ENCODE measurements at regions not wholly inside any gene's neighbourhood (a gene's known extent, or its start where the extent isn't known, plus 50 kb on each side); places are given as distances from the start of the nearest gene placed in this dataset.

DNA sequence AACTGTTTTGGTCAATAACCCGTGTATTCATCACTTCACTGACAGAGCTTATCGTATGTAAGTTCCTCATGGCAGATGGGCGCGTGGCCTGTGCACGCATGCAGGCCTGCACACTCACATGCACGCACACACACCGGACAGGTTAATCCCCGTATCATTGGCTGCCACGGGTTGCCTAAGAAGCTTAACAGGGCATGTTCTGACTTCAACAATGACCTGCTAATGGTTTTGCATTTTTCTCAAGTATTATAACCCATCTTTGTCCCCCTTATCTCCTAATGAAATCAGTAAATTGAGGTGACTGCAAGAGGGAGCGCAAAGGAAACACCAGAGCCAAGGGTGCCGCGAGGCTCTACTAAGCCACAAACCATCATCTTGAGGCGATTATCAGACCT lies 399.0 kb upstream of the ID2 start:
- DNase-seq (ENCODE audit: low spot score), result no peak

DNA sequence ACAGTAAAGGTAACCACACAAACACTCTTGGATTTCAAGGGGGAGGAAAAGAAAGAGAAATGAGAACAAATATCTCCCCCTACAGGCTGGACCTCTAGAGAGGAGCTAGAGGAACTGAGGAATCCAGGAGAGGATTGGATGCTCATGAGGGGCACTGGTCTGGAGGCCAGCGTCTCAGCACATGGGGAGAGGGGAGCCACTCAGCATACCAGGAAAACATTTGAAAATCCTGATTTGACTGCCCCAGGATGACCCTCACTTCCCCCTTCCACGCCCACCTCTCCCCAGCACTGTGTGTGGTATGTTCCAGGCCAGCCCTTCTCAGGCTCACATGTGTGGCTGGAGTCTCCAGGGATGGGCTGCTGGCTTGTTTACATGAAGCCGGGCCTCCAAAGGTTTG lies 396.8 kb upstream of the ID2 start:
- DNase-seq (ENCODE audit: low spot score), result no peak

DNA sequence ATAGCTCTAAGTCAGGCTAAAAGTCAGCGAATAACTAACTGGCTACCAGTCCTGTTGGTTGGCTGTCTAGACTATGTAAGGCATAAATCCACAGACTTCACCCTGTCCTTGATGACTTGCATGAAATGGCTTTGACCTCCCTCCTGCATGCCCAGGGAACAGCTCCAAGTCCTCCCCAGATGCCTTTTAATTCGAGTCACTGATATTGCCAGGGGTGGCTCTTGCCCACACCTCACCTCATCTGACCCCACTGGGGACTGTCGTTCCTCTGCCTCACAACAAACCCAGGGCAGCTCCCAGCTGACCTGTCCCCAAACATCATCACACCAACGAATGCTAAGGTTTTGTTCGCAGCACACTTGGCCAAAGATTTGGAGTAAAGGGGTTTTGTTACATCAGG lies 396.0 kb upstream of the ID2 start:
- DNase-seq (ENCODE audit: low spot score), result no peak

DNA sequence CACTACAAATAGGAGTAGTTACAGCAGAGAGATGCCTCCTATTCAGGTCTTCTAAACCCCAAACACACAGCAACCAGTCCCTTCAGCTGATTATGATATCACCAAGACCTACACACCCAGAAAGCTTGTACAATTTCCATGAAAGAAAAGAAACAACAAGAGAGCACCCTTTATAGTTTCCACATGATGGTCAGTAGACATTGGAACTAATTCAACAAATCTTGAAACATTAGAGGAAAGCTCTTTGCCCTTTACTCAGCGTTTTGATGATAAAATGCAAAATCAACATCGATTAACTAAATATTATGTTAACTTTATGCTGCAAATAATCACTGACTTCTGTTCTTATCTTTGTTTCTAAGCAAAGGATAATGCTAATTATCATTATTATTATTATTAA lies 393.6 kb upstream of the ID2 start:
- no peak for DNase-seq (ENCODE audit: low spot score)

DNA sequence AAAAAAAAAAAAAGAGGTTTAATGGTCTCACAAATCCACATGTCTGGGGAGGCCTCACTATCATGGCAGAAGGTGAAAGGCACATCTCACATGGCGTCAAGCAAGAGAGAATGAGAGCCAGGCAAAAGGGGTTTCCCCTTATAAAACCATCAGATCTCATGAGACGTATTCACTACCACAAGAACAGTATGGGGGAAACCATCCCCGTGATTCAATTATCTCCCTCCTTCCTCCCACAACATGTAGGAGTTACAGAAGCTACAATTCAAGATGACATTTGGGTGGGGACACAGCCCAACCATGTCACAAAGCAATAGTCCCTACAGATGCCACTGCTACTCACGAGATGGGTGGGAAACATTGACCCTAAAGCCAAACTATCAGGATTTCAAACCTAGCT lies 392.7 kb upstream of the ID2 start:
- no peak for DNase-seq (ENCODE audit: low spot score)

DNA sequence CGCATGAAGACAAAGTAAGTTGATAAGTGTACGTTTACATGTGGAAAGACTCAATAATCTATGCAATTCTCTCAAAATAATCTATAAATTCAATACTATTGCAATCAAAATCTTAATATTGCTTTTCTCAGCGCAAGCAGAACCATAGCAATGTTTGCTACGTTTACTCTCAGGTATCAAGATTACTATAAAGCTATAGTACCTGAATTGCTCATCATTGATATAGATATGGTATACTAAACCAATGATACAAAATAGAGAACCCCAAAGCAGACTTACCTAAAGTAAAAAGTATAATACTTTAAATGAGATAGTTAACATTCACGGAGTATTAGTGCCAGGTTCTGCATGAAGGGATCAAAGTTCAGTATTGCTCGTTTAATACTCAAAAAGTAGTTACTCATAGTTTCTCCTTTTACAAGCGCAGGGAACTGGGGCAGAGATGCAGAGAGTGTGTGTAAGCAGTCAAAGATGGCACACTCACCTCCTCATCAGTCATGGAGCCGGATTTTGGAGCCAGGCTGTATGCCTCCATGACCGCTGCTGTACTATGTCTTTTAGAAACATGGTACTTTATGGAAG lies 391.0 kb upstream of the ID2 start:
- no peak for DNase-seq (ENCODE audit: low spot score)

DNA sequence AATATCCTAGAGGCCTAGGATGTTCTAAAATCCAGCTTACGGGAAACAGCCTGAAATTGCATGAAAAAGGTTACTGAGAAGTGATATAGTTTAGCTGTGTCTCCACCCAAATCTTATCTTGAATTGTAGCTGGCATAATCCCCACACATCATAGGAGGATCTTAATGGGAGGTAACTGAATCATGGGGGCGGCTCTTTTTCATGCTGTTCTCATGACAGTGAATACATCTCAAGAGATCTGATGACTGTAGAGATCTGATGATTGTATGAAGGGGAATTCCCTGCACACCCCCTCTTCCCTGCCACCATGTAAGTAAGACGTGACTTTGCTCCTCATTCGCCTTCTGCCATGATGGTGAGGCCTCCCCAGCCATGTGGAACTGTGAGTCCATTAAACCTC lies 385.6 kb upstream of the ID2 start:
- no peak for DNase-seq (ENCODE audit: low spot score)

DNA sequence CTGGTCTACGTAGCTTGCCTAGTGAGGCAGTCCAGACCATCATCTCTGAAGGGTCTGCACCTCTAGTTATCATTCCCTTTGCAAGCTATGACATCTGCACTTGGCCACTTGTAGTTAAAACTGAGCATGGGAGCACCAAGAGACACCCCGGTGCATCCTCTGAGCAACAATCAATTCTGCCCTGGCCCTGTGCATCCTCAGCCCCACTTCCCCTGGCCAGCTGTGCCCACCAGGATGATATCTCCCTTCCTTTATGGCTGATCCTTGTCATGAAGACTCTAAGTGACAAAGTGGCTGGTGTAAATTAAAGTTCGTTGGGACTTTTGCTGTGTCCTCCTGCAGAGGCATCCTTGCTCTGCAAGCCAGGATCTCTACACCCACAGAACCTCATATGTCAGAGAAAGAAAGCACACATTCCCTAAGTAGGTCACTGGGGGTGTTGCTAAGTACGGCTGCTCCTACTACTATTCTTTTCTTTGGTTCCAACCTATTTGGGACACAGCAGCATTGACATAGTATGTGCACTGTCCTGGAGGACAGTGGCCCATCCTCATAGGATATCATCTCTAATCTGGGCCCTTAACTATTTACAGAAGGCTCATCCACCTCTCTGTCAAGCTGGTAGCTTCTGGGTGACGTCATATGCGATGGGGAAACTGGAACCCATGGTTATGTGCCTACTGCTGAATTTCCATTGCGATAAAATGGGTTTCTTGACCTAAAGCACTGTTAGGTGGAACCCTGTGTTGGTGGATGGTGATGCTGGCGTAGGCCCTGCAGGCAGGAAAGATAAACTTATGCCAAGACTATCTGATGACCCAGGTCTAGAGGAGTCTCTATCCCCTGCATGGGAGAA lies 384.3 kb upstream of the ID2 start:
- no peak for DNase-seq (ENCODE audit: low spot score)

DNA sequence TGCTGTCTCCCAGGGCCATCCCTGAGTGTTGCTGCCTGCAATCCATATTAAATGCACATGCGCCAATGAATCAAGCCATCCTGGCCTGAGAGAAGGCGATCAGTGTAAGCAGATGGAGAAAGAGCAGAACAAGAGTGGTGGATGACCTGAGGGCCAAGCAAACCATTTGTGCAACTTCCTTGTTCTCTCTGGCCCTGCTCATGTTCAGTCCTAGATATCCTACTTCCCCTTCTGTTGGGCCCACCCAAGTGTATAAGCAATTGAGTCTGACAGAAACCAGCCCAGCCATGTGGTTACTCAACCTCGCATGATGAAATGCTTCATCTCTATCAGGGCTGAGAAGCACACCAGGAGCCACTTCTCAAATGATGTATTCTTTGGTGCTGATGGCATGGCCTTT lies 383.1 kb upstream of the ID2 start:
- no peak for DNase-seq (ENCODE audit: low spot score)

DNA sequence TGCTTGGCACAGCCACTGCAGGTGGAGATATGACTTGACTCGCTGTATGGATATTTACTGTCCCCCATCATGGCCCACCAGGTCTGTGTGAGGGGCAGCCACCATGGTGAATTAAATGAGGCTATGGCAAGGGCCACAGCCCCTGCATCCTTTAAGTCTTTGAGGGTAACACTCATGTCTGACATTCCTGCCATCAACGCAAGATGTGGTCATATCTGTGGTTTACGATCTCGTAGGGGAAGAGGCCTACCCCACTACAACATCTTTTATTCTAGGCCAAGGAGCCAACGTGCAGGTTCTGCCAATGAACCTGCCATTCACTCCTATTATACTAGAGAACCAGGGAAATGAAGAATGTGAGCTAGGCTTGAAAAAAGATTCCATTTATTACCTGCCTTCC lies 381.6 kb upstream of the ID2 start:
- DNase-seq (ENCODE audit: low spot score), result no peak

DNA sequence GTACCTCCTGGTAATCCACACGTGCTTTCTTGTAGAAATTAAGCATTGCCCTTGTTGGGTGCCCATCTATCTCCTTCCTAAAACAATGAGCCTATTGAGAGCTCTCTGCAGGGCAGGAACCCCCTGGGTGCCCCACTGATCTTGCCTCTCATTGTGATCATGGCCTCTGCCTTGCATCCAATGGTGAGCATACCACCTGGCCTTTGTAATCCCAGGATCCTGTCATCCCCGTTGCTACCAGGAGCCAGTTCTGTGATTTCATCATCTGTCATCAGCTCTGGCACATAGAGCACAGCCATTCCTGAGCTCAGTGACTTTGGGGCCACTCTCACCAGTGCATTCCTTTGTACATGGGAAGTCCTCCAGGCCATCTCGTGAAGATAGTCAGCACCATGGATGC lies 381.0 kb upstream of the ID2 start:
- DNase-seq (ENCODE audit: low spot score), result no peak

DNA sequence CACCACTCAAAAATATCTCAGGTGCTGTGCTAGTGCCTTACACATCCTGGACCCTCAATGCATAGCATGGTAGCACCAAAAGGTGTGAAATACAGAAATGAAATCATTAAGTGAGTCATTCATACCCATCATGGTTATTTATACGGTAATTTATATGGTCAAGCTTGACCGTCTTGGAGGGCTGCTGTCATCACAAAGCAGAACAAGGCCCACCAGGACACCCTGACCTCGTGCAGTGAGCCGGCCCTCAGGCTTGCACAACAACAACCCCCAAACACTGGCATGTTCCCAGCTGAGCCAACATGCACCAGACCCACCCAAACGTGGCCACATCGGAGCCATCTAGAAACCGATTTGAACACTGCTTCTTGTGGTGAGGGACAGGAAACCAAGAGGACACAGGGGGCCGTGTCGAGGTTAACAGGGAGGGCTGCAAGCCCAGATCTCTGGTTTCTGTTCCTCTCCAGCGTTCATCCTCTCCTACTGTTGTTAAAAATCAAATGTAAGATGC lies 378.5 kb upstream of the ID2 start:
- DNase-seq (ENCODE audit: low spot score), result no peak

DNA sequence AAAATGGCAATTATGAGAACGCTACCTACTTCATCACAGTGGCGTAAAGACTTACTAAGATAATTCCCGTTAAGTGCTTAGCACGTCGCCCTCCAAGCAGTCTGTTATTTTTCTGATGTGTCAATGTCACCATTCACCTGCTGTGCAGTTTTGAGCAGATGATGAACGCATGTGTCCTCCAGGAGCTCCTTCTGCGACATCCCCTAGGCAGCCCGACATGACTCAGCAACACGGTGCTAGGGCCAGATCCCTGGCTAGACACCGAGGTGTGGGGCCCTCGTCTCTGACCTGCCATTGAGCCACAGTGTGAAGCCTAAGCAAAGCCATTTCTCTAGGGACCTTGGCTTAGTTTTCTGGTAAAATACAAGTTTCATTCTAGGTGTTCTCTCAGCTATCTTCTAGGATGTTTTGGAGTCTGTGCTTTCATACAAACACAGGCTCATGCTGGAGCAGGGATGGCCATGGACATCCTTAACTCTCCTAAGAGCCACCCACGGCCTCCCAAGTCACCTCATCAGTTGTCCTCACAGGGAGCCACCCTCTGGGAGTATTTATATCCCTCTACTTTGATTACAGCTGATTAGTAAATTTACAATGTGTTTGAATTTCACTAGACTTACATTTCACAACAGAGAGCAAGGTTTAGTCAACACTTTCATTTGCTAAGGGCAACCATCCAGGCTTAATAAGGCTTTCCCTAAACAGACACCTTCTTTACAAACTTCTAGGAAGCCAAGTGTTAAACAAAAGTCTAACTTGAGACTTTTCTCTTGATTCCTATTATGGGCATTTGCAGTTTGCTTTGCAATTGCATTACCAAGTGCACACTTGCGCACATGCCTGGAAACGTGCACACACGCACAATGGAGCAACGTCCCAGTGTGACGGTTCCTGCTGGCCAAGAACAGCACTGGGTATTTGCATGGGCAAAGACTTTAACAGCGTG lies 376.8 kb upstream of the ID2 start:
- DNase-seq (ENCODE audit: low spot score), result no peak

DNA sequence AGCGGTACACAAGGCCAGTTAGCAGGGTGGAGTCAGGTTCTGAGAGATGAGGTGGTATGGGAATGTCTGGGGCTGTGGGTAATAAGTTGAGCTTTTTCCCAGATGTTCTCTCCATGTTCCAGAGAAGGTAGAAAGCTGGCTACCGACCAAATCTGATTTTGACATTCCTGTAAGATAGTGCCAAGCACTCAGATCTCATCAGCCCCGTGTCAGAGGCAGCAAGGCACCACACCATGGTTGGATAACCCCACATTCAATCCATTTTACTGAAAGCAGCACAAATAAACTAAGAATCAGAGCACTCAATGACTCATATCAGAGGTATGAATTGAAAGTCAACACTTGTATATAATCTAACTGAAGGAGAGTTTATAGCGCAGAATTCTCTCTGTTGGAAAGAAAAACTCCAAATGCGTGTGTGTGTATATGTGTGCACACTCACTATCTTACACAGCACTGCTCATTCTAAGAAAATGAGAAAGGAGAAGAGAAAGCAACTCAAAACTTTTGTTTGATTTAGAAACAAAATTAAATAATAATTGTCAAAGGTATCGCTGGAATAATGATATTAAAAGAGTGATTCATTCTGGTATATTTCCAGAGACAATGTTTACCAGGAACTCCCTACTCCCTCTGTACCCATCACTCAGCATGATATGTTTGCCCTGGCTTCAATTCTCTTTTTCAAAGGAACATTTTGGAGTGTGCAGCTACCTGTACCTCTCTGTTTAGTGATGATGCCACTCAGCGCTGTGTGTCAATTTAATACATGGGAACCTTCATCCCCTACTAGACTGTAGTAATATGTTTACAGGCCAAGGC lies 375.1 kb upstream of the ID2 start:
- no peak for DNase-seq (ENCODE audit: low spot score)

DNA sequence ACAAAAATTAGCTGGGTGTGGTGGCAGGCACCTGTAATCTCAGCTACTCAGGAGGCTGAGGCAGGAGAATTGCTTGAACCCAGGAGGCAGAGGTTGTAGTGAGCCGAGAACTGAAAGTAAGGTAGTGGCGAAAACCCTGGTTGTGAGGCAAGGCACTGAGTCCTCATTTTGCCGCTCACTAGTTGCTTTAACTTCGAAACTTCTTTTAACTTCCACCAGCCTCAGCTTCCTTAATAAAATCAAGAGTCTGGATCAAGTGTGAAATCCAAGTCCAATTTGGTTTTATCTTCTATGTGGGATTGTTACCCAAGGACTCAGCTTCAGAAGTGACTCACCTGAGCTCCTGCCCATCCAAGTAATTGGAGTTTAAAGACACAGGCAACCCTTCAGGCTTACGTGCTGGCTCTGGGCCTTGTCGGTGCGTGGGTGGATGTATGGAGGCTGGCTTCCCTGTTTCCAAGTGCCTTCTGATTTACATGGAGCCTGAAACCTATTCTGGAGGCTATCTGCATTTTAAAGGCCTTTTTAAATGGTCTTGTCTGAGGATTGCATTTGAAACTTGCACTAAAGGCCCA lies 374.2 kb upstream of the ID2 start:
- no peak for DNase-seq (ENCODE audit: low spot score)

DNA sequence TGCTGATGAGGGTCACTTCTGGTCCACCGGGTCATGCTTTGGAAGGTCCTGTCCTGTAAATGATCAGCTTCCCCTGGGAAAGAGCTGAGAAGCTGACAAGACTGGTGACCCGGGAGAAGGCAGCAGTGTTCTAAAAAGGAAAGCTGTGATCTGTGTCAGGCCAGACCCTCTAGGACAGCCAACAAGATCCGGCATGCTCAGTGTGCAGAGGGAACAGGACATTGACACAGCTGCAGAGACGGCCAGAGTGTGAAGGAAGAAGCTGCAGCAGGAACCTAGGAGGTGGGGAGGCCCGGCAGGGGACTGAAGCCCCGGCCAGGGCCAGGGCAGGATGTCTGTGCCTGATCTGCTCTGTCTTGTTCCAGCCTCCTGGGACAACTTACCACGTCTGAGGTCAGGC lies 372.7 kb upstream of the ID2 start:
- DNase-seq (ENCODE audit: low spot score), result no peak

DNA sequence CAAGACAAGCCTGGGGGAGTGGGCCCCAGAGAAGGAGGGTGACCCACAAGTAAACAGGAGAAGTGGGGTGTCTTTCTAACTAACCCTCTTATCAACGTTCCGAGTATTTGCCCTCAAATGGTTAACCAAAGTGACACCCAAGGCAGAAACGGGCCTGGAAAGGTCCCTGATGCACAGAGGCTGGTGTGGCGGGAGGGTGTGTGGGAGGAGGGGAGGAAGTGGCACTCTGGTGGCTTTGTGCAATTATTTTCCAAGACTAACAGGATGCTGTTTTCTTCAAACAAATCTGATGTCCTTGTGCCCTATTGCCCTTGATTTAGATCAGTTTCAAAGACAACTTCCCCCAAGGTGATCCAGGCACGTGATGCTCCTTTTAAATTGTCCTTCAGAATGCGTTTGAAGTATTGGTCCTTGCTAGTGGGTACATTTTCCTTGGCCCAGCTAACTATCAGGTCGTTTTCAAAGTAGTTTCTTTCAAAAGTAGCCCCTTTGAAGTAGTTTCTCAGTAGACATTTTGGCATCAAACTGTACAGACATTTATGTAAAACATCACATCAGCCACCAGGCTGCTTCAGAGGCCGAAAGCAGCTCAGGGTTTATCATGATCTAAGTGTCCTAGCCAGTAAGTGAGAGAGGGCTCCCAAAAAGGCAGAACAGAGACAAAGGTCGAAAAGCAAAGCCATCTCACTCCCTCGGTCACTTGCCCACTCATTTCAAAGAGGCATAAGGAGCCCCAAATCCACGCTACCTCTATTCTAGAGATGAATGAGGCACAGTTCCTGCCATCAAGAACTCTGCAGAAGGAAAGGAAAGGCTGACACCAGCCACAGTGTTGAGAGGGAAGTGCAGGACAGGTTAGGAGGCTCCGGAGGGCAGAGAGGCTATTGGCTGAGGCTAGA lies 371.1 kb upstream of the ID2 start:
- no peak for DNase-seq (ENCODE audit: low spot score)

DNA sequence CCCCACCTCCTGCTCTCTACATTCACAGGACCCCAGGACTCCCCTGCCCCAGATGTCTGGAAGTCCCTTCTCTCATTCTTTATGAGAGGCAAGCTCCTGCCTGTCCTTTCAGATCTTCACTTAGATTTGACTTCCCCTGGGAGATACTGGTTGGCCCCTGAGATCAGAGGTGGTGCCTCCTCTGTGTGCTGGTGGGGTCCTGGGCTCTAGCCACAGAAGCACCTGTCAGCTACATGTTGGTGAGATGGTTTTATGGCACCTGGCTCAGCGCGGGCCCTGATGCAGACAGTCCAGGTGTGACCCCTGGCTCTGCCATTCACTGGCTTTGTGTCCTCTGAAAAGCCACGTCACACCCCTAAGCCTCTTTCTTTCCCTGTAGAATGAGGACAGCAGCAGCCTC lies 369.6 kb upstream of the ID2 start:
- DNase-seq (ENCODE audit: low spot score), result no peak

DNA sequence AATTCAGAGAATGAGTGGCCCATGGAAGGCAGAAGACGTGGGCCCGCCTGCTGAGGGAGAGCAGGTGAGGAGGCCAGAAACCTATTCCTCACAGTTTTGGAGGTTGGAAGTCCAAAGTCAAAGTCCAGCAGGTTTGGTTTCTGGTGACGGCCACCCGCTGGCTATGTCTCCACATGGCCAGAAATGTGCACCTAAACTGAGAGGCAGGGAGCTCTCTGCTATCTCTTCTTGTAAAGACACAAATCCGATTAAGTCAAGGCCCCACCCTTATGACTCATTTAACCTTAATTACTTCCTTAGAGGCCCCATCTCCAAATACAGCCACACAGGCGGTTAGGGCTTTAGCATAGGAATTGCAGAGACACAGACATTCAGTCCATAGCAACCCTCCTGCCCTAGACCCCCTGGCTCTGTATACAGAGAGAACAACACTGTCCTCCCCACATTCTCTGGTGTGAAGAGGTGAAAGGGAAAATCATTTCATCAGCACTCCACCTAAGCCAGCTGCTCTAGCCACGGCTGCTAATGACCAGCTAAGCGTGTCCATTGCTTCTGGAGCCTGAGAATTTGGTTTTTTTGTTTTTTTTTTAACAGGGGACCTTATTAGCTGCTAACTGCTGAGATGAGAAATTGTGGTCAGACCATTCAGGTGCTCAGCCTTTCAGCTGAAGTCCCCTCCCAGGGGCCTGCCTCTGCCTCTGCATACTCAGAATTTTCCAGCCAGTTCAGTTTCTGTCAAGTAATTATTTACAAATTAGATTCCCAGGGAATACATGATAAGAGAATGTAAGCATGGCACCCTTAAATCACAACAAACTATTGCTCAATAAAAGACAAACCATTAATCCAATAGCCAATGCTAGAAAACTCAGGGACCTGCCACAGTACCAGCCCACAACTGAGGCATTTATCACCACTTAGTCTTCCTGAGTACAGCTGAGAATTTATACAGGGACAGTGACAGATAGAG lies 368.7 kb upstream of the ID2 start:
- no peak for DNase-seq (ENCODE audit: low spot score)
